Naive thymus-derived CD8-positive, alpha-beta T cell (primary cell): ENCODE measurements at regions not wholly inside any gene's neighbourhood (a gene's known extent, or its start where the extent isn't known, plus 50 kb on each side); places are given as distances from the start of the nearest gene placed in this dataset.

Experiments
- ATAC-seq, 2 donors: fragments of 150-1000 bp; cut with Tn5 transposase in 1 of 2; sonication (Bioruptor Pico), chemical (Tn5 transposase) in 1 of 2; 1 replicate in 1 of 2; 2 replicates in 1 of 2; pipeline ENCODE4 v1.10.0; 2021; ENCODE audit warnings: mild to moderate bottlenecking in 2 of 2, moderate library complexity in 2 of 2
- POLR2A ChIA-PET: fragments of 350-600 bp; sonication (Branson Sonifier 250); formaldehyde crosslinking; loops from one replicate; lab custom pipeline; 2021; ENCODE audit warnings: antibody characterized with exemption; lab: Charles Lee
- DNase-seq, 10 donors: peaks; one replicate each; pipeline versions ENCODE4 v3.0.0 to v3.0.0-alpha.2; 2020 to 2022
- H3K27ac Mint-ChIP-seq, 10 donors: one replicate each; pipeline ENCODE4 v1.8.0; 2020 to 2022; ENCODE audit warnings: mild to moderate bottlenecking in 10 of 10, mixed read lengths in 10 of 10, moderate library complexity in 4 of 10, inconsistent platforms in 1 of 10
- H3K27me3 Mint-ChIP-seq, 5 donors: one replicate each; pipeline ENCODE4 v1.8.0; 2021 to 2022; ENCODE audit warnings: mixed read lengths in 5 of 5
- H3K36me3 Mint-ChIP-seq, 3 donors: one replicate each; pipeline ENCODE4 v1.8.0; 2020 to 2022; ENCODE audit warnings: mixed read lengths in 3 of 3, mild to moderate bottlenecking in 2 of 3, inconsistent platforms in 1 of 3
- H3K4me1 Mint-ChIP-seq, 4 donors: one replicate each; pipeline ENCODE4 v1.8.0; 2021 to 2022; ENCODE audit warnings: mixed read lengths in 4 of 4
- H3K4me3 Mint-ChIP-seq, 10 donors: one replicate each; pipeline ENCODE4 v1.8.0; 2020 to 2022; ENCODE audit warnings: mild to moderate bottlenecking in 10 of 10, mixed read lengths in 10 of 10, moderate library complexity in 6 of 10, inconsistent platforms in 1 of 10
- H3K9me3 Mint-ChIP-seq, 9 donors: one replicate each; pipeline ENCODE4 v1.8.0; 2020 to 2022; ENCODE audit warnings: mixed read lengths in 9 of 9, mild to moderate bottlenecking in 3 of 9, inconsistent platforms in 1 of 9, moderate library complexity in 1 of 9

DNA sequence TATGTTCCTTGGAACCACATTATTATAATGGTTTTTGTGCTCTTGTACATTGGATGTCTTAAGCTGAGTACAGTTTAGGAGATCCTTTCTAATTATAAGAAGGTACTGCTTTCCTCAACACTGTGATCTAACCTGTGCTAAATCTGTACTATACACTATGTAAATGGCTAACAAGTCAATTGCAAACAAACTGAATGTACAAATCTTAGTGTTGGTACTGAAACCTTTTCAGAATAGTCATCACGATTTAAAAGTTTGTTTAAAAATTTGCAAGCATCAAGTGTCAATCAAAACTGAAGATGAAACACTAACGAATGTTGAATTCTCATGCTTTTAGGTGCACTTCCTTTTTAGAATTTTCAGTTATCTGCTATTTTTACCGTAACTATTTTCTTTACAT, 2090.4 kb upstream of the TENM3 start:
- H3K36me3 Mint-ChIP-seq = no peaks in the 10 kb centered on the region
- H3K27ac Mint-ChIP-seq = no peak overlapping the region
- POLR2A ChIA-PET = no interaction called here
- H3K9me3 Mint-ChIP-seq = peaks cover 0 to 8% (median 0%) of the 10 kb centered on the region in 9 donors
- H3K4me1 Mint-ChIP-seq = peaks cover 0 to 1% (median 0%) of the 10 kb centered on the region in 4 donors
- ATAC-seq (no peak), DNase-seq (no peak)
- no peak overlapping the region for H3K4me3 Mint-ChIP-seq
- H3K27me3 Mint-ChIP-seq = no peaks in the 10 kb centered on the region

DNA sequence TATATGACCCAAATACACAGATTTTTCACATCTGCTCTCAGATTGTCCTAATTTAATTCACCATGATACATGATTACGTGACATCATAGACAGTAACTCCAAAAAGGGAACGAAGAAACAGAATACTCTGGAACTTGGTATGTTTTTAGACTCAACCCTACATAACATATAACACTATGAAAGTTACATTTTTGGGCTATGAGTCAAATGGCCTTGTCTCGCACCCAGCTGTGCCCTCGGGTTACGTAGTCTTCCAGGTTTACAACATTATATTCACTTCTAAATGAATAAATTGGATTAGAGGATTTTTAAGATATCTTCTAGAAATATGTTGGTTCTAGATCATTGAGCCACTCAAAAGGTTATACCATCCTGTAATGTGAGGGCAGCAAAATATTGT, 2089.6 kb upstream of the TENM3 start:
- DNase-seq = no peak
- H3K9me3 Mint-ChIP-seq = peaks cover 0 to 10% (median 0%) of the 10 kb centered on the region in 9 donors
- no peak overlapping the region for H3K4me3 Mint-ChIP-seq
- no peak overlapping the region for H3K27ac Mint-ChIP-seq
- peaks cover 0 to 1% (median 0%) of the 10 kb centered on the region in 4 donors for H3K4me1 Mint-ChIP-seq
- no peak for ATAC-seq
- POLR2A ChIA-PET = no interaction called here
- H3K27me3 Mint-ChIP-seq = no peaks in the 10 kb centered on the region
- no peaks in the 10 kb centered on the region for H3K36me3 Mint-ChIP-seq

DNA sequence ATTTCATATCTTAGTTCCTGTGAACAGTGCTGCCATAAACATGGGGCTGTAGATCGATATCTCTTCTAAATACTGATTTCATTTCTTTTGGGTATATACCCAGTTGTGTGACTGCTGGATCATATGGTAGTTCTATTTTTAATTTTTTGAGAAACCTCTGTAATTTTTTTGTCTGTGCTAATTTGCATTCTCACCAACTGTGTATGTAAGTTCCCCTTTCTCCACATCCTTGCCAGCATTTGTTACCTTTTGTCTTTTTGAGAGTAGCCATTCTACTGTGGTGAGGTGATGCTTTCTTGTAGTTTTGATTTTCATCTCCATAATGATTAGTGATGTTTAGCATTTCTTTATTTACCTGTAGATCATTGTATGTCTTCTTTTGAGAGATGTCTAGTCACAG, 2086.5 kb upstream of the TENM3 start:
- DNase-seq (no peak), ATAC-seq (no peak)
- Mint-ChIP-seq H3K27ac (no peak overlapping the region), H3K27me3 (no peaks in the 10 kb centered on the region), H3K4me1 (peaks cover 0 to 1% (median 0%) of the 10 kb centered on the region in 4 donors), H3K9me3 (peaks cover 0 to 10% (median 0%) of the 10 kb centered on the region in 9 donors), H3K36me3 (no peaks in the 10 kb centered on the region), H3K4me3 (no peak overlapping the region)
- POLR2A ChIA-PET = no interaction called here

DNA sequence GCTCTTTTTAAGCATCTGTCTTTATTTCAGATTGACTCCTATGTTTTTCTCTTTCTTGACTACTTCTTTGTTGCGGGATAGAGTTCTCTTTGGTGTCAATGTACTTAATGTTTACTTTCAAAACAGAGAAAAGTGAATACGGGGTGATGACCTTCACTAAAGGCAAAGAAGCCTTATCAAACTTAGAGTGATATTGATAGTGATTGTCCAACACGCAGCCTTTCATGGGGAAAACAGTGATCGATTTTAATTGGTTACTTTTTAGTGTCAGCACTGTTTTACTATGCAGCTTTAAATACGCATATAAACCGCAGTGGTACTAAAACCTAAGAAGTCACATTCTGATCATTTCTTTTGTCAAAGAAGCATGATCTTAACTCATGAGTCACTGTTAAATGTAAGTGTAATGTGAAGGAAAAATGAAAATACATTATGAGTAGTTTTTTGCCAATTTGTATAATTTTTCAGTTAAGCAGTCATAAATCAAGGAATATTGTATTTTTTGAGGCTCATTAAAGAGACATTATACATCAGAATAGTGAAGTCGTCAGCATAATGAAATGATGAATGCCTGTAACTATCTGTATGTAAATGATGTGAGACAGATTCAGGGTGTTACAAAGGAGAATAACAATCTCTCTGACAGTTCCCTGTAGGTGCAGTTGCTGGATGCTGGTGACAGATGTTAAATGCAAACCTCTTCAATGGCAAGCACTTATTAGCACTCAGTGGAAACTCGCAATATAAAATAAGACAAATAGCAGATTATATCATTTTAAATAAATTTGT, 2082.8 kb upstream of the TENM3 start:
- no peak overlapping the region for H3K4me3 Mint-ChIP-seq
- ATAC-seq (no peak), DNase-seq (no peak)
- no peaks in the 10 kb centered on the region for H3K36me3 Mint-ChIP-seq
- H3K27ac Mint-ChIP-seq = no peak overlapping the region
- H3K4me1 Mint-ChIP-seq = peaks cover 0 to 1% (median 0%) of the 10 kb centered on the region in 4 donors
- no peaks in the 10 kb centered on the region for H3K27me3 Mint-ChIP-seq
- POLR2A ChIA-PET = no interaction called here
- H3K9me3 Mint-ChIP-seq = peaks cover 0 to 10% (median 0%) of the 10 kb centered on the region in 9 donors

DNA sequence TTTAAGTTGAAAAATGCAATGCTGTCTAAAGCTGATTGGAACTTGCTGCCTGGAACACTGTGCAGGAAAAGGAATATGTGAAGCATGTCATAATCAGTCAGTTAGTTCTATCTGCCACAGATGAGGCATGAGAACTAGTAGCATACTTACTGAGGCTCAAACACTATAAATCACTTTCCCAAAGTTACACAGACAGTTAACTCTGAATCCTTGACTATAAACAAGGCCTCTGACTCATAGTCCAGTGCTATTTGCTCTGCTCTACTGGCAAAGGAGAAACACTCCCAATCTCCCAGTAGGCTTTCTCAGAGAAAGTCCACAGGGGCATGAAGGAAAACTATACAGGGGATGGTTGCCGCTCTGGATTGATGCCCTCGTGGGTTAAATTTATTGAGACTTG, 2078.4 kb upstream of the TENM3 start:
- ATAC-seq (no peak), DNase-seq (no peak)
- Mint-ChIP-seq H3K9me3 (no peaks in the 10 kb centered on the region), H3K36me3 (no peaks in the 10 kb centered on the region), H3K4me1 (no peaks in the 10 kb centered on the region), H3K27me3 (no peaks in the 10 kb centered on the region), H3K4me3 (no peak overlapping the region), H3K27ac (no peak overlapping the region)
- POLR2A ChIA-PET = no interaction called here

DNA sequence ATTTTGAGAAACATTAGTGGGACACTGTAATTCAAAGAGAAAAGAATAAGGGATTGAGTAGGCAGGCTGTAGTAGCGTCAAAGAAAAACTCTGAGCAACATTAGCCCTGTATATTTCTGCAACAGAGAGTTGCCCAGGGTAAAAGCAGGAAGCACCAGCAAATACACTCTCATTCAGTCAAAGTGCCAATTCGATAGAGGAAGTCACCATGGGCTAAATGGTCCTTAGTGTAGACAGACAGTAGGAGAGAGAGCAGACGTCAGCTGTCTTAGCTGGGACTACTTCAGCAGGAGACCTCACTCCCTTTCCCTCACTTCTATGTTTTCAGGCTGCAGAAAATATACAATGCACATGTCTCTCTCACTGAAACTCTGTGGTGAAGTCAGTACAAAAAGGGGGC, 2073.8 kb upstream of the TENM3 start:
- Mint-ChIP-seq H3K27ac (no peak overlapping the region), H3K36me3 (no peaks in the 10 kb centered on the region), H3K9me3 (peaks cover 0 to 12% (median 0%) of the 10 kb centered on the region in 9 donors), H3K4me1 (no peaks in the 10 kb centered on the region), H3K4me3 (no peak overlapping the region), H3K27me3 (no peaks in the 10 kb centered on the region)
- DNase-seq = no peak
- POLR2A ChIA-PET = no interaction called here
- ATAC-seq = no peak

DNA sequence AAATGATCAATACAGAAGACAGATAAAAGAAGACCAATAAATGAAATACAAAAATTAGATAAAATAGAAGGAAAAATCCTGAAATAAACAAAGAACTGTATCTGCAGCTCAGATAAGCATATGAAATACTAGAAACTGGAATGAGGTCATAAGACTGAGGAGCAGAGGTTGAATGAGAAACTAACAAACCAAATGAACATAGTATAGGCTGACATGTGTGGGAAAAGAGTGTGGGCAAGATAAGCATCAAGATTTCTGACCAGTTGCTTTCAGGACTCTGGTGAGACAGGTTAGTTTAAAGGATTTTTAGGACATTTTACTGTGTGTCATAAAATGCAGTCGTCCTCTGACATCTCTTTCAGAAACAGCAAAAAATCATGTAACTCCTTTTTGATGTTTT, 2073.2 kb upstream of the TENM3 start:
- ATAC-seq = no peak
- Mint-ChIP-seq H3K27me3 (no peaks in the 10 kb centered on the region), H3K9me3 (peaks cover 0 to 12% (median 0%) of the 10 kb centered on the region in 9 donors), H3K36me3 (no peaks in the 10 kb centered on the region), H3K4me3 (no peak overlapping the region), H3K27ac (no peak overlapping the region), H3K4me1 (no peaks in the 10 kb centered on the region)
- POLR2A ChIA-PET = no interaction called here
- no peak for DNase-seq

DNA sequence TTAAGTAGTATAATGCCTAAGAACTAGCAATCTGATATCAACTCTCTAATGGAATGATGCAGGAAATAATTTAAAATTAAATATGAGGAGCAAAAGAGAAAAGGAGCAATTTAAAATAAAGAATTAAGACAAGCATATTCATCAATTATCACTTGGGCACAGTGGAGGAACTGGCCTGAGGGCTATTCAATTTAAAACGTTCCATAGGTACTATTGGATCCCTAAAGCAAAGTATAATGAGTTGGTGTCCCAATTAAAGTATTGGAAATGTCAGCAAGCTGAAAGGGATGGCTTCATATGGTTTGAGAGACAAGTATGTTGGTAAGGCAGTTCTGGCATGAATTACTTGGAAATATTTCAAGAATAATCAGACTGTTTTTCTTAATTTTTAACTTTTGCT, 2064.1 kb upstream of the TENM3 start:
- no peaks in the 10 kb centered on the region for H3K36me3 Mint-ChIP-seq
- no peaks in the 10 kb centered on the region for H3K4me1 Mint-ChIP-seq
- DNase-seq (no peak), ATAC-seq (no peak)
- peaks cover 0 to 7% (median 0%) of the 10 kb centered on the region in 9 donors for H3K9me3 Mint-ChIP-seq
- H3K27ac Mint-ChIP-seq = no peak overlapping the region
- no peak overlapping the region for H3K4me3 Mint-ChIP-seq
- POLR2A ChIA-PET = no interaction called here
- no peaks in the 10 kb centered on the region for H3K27me3 Mint-ChIP-seq

DNA sequence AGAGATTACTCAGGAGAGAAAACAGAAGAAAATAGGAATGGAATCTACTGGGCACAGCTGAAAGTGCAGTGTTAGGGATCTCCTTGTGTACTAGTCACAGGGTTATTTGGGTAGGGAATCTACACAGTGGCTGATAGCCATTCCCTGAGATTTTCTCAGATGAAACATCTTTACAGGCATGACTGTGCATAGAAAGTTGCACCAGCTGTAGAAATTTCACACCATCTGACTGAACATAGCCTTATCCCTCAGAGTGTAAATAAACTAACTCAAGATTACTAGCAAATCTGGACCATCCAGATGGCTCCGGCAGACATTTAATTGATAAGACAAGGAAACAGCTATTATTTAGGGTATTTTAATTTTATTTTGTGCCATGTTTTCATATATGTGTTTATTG, 2053.5 kb upstream of the TENM3 start:
- no peaks in the 10 kb centered on the region for H3K4me1 Mint-ChIP-seq
- no peak overlapping the region for H3K4me3 Mint-ChIP-seq
- POLR2A ChIA-PET = no interaction called here
- ATAC-seq (no peak), DNase-seq (no peak)
- no peaks in the 10 kb centered on the region for H3K27me3 Mint-ChIP-seq
- H3K9me3 Mint-ChIP-seq = peaks cover 0 to 23% (median 0%) of the 10 kb centered on the region in 9 donors
- no peaks in the 10 kb centered on the region for H3K36me3 Mint-ChIP-seq
- H3K27ac Mint-ChIP-seq = no peak overlapping the region

DNA sequence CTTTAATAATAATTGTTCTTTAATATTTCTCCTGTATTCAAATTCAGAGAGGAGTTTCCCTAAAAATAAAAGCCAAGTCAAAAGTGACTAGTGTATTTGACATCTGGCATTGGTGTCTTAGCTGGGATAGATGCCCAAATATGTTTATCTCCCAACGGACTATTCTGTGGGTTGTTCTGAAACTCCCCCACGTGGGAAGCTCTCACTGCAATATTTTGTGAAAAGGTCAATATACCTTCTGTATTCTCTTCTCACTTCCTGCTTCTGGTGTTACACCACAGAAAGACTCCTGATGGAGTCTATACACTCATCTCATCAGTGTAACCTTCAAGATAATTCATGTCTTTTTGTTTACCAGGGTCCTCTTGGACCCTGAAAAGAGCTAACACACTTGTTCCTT, 2052.8 kb upstream of the TENM3 start:
- H3K27ac Mint-ChIP-seq = no peak overlapping the region
- peaks cover 0 to 23% (median 0%) of the 10 kb centered on the region in 9 donors for H3K9me3 Mint-ChIP-seq
- no peaks in the 10 kb centered on the region for H3K27me3 Mint-ChIP-seq
- no peaks in the 10 kb centered on the region for H3K4me1 Mint-ChIP-seq
- POLR2A ChIA-PET = no interaction called here
- DNase-seq (no peak), ATAC-seq (no peak)
- H3K36me3 Mint-ChIP-seq = no peaks in the 10 kb centered on the region
- H3K4me3 Mint-ChIP-seq = no peak overlapping the region

DNA sequence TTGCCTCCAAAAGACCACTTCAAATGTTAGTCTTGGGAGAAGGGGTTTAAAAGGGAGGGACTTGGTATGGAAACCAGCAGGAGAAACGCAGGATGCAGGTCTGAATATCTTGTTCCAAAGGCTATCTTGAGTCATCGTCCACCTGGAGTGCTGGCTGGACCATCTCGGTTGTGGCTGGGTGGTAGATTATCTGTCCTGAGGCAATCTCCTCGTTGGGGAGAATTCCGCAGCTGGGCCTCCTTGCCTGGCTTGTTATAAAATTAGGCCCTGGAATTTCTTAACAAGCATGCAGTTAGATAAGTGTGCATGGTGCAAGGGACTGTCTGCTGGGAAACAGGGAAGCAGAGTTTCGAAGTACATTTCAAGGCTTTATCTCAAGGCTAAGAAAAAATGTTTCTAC, 2045.7 kb upstream of the TENM3 start:
- POLR2A ChIA-PET = no interaction called here
- no peak overlapping the region for H3K27ac Mint-ChIP-seq
- H3K9me3 Mint-ChIP-seq = peaks cover 0 to 9% (median 0%) of the 10 kb centered on the region in 9 donors

DNA sequence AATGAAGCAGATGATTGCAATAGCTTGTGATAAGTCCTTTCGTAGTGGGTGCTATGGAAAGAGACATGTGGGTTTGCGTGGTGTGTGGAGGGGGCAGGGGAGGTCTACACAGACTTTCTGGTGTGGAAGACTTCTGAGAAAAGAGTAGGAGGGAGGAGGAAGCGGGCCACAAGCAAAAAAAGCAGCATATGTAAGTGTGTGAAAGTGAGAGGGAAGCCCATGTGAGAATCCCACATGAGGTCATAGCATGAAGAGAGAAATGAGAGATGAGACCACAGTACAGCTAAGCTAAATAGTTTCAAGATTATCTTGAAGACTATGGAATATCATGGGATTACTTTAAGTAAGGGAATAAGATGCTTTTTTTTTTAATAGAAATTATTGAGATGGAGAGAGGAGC, 2039.9 kb upstream of the TENM3 start:
- Mint-ChIP-seq H3K27ac (no peak overlapping the region), H3K36me3 (no peaks in the 10 kb centered on the region), H3K9me3 (peaks cover 0 to 6% (median 0%) of the 10 kb centered on the region in 9 donors), H3K4me3 (no peak overlapping the region), H3K27me3 (no peaks in the 10 kb centered on the region), H3K4me1 (no peaks in the 10 kb centered on the region)
- POLR2A ChIA-PET = no interaction called here
- DNase-seq (no peak), ATAC-seq (no peak)

More for the DNA sequence above, 2045.7 kb upstream of the TENM3 start:
- no peaks in the 10 kb centered on the region for H3K27me3 Mint-ChIP-seq
- H3K4me3 Mint-ChIP-seq = no peak overlapping the region
- no peak for ATAC-seq
- DNase-seq = no peak
- no peaks in the 10 kb centered on the region for H3K4me1 Mint-ChIP-seq
- no peaks in the 10 kb centered on the region for H3K36me3 Mint-ChIP-seq

DNA sequence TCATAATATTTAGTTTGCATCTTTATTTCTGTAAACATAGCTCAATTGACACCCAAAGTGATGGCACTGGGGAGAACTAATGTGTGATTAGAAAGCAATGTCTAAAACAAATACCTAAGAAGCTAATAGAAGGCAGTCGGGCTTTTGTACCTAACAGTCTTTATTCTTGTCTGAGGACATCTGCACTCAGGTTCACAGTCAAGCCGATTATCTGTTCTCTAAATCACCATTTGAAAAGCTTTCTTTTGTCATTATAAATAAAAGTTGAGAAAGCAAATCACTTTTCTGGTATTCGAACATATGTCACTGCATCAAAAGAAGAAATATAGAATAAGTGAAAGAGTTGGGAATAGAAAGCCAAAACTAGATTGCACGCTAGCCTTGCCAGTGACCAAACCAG, 2037.9 kb upstream of the TENM3 start:
- no peak for ATAC-seq
- no peaks in the 10 kb centered on the region for H3K36me3 Mint-ChIP-seq
- H3K27me3 Mint-ChIP-seq = no peaks in the 10 kb centered on the region
- H3K9me3 Mint-ChIP-seq = peaks cover 0 to 4% (median 0%) of the 10 kb centered on the region in 9 donors
- DNase-seq = no peak
- H3K27ac Mint-ChIP-seq = no peak overlapping the region
- H3K4me1 Mint-ChIP-seq = no peaks in the 10 kb centered on the region
- H3K4me3 Mint-ChIP-seq = no peak overlapping the region
- POLR2A ChIA-PET = no interaction called here

DNA sequence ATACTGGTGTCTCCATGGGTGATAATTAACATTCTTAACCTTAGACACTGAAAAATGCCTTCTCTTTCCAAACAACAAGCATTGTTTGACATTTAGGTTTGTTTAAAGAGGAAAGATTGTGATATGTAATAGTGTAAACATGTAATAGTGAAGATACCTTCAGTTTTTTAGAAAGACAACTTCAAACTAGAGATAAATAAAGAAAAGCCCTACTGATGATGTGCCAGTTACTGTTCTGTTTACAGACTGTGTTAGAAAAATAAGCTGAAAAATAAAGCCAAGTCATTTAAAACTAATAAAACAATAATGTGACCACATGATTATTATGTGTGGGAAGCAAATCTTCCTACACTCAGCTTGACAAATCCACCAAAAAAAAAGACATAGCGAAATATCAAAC, 2035.3 kb upstream of the TENM3 start:
- H3K27ac Mint-ChIP-seq = no peak overlapping the region
- ATAC-seq = no peak
- POLR2A ChIA-PET = no interaction called here

More for the DNA sequence above, 2035.3 kb upstream of the TENM3 start:
- Mint-ChIP-seq H3K36me3 (no peaks in the 10 kb centered on the region), H3K9me3 (peaks cover 0 to 4% (median 0%) of the 10 kb centered on the region in 9 donors), H3K27me3 (no peaks in the 10 kb centered on the region), H3K4me3 (no peak overlapping the region), H3K4me1 (no peaks in the 10 kb centered on the region)
- no peak for DNase-seq
